Activated CD4-positive, alpha-beta memory T cell treated with anti-CD3 and anti-CD28 coated beads for 36 hours (primary cell): ENCODE measurements at regions not wholly inside any gene's neighbourhood (a gene's known extent, or its start where the extent isn't known, plus 50 kb on each side); places are given as distances from the start of the nearest gene placed in this dataset.

Source experiments
- CTCF ChIA-PET: fragments of 350-600 bp; sonication (Branson Sonifier 250); formaldehyde crosslinking; loops from one replicate; lab custom pipeline; 2021; ENCODE audit warnings: antibody characterized with exemption, inconsistent platforms; lab: Charles Lee
- POLR2A ChIA-PET: fragments of 350-600 bp; sonication (Branson Sonifier 250); formaldehyde crosslinking; loops from one replicate; lab custom pipeline; 2021; ENCODE audit warnings: antibody characterized with exemption; lab: Charles Lee
- DNase-seq: peaks from one replicate; pipeline ENCODE4 v3.0.0-alpha.2; 2020
- H3K27ac Mint-ChIP-seq: one replicate; pipeline ENCODE4 v1.8.0; 2021; ENCODE audit warnings: mixed read lengths
- H3K27me3 Mint-ChIP-seq: one replicate; pipeline ENCODE4 v1.8.0; 2021; ENCODE audit warnings: mixed read lengths
- H3K36me3 Mint-ChIP-seq: one replicate; pipeline ENCODE4 v1.8.0; 2021; ENCODE audit warnings: mixed read lengths
- H3K4me1 Mint-ChIP-seq: one replicate; pipeline ENCODE4 v1.8.0; 2021; ENCODE audit warnings: low read depth, mixed read lengths
- H3K4me3 Mint-ChIP-seq: one replicate; pipeline ENCODE4 v1.8.0; 2021; ENCODE audit warnings: mild to moderate bottlenecking, mixed read lengths
- H3K9me3 Mint-ChIP-seq: one replicate; pipeline ENCODE4 v1.8.0; 2021; ENCODE audit warnings: mixed read lengths
- intact Hi-C: fragments of 100-400 bp; cut with micrococcal nuclease; formaldehyde crosslinking; loops from one replicate; pipeline ENCODE4 v1.15.1; 2023

DNA sequence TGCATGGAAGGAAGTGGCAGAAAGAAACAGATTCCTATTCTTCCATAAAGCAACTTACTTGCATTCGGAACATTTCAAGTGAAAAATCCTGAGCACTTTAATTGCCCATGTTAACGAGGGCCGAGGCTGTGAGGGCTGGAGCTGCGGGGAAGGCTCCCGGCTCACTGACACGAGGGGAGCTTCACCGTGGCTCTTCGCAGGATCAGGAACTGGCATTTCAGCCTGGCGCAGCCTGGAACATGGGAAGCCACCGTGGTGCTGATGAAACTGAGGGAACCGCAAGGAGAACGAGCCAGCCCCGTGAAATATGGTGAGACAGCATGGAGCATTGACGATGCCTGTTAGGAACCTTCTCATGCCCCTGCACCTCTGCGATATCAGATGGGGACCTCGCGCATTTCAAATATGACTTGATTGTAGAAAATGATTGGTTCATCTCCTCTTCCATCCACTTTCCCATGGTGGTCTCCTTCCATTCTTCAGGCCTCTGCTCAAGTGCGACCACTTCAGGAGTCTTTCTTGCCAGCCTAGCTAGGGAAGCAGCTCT lies 236.9 kb downstream of the TBXT start:
- Mint-ChIP-seq H3K27me3 (no peaks in the 10 kb centered on the region), H3K4me1 (no peaks in the 10 kb centered on the region), H3K36me3 (no peaks in the 10 kb centered on the region), H3K9me3 (no peaks in the 10 kb centered on the region), H3K27ac (no peak overlapping the region), H3K4me3 (no peak overlapping the region)
- ChIA-PET POLR2A (no interaction called here), CTCF (no interaction called here)
- intact Hi-C loops = no loop called here
- DNase-seq = no peak

GRCh38 chr6:165929607-165930006 lies 238.0 kb downstream of the TBXT start:
- Mint-ChIP-seq H3K27me3 (no peaks in the 10 kb centered on the region), H3K27ac (no peak overlapping the region), H3K36me3 (no peaks in the 10 kb centered on the region), H3K4me3 (no peak overlapping the region), H3K9me3 (no peaks in the 10 kb centered on the region), H3K4me1 (no peaks in the 10 kb centered on the region)
- DNase-seq = no peak
- ChIA-PET POLR2A (no interaction called here), CTCF (interaction anchor here (0.7 kb wide), 1 partner anchor 437 kb away, joined by 5 read pairs; no protein-coding TSS in a partner anchor)
- intact Hi-C loops = no loop called here

DNA sequence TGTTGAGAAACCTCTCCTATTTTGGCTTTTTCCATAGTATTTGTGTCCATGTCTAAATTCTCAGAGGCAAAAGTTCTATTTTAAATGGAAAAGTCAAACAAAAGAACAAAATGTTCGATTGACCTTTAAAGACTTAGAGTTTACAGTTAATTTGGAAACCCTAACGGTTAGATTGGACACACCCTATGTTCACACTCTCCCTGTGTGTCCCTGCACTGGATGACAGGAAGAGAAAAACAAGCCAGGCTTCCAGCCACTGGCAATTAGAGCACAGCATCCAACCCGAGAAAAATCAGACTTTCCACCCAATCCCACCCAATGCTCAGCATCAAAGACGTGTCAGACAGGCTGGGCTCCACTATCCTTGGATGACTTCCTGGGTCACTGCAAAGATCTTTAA lies 241.3 kb downstream of the TBXT start:
- intact Hi-C loops = no loop called here
- peaks cover 6% of the 10 kb centered on the region for H3K27me3 Mint-ChIP-seq
- ChIA-PET CTCF (no interaction called here), POLR2A (no interaction called here)
- no peaks in the 10 kb centered on the region for H3K4me1 Mint-ChIP-seq
- H3K9me3 Mint-ChIP-seq = no peaks in the 10 kb centered on the region
- no peaks in the 10 kb centered on the region for H3K36me3 Mint-ChIP-seq
- no peak overlapping the region for H3K27ac Mint-ChIP-seq
- no peak overlapping the region for H3K4me3 Mint-ChIP-seq
- no peak for DNase-seq

- ChIA-PET POLR2A (no interaction called here), CTCF (no interaction called here)
- Mint-ChIP-seq H3K9me3 (no peaks in the 10 kb centered on the region), H3K27me3 (peaks cover 8% of the 10 kb centered on the region), H3K4me1 (no peaks in the 10 kb centered on the region), H3K27ac (no peak overlapping the region), H3K4me3 (no peak overlapping the region), H3K36me3 (no peaks in the 10 kb centered on the region)
- intact Hi-C loops = no loop called here
- no peak for DNase-seq
Observed at GRCh38 chr6:165925474-165926156, 242.0 kb downstream of the TBXT start.

GRCh38 chr6:165922309-165922794 lies 245.3 kb downstream of the TBXT start:
- Mint-ChIP-seq H3K36me3 (no peaks in the 10 kb centered on the region), H3K4me1 (no peaks in the 10 kb centered on the region)

GRCh38 chr6:165920896-165921671 lies 246.6 kb downstream of the TBXT start:
- CTCF ChIA-PET = no interaction called here
- peaks cover 10% of the 10 kb centered on the region for H3K27me3 Mint-ChIP-seq

More at GRCh38 chr6:165922309-165922794, 245.3 kb downstream of the TBXT start:
- Mint-ChIP-seq H3K27ac (no peak overlapping the region), H3K9me3 (no peaks in the 10 kb centered on the region), H3K27me3 (peaks cover 10% of the 10 kb centered on the region), H3K4me3 (no peak overlapping the region)
- no peak for DNase-seq
- CTCF ChIA-PET = interaction anchor here (0.6 kb wide), 1 partner anchor 30 kb away, joined by 3 read pairs; no protein-coding TSS in a partner anchor
- intact Hi-C loops = no loop called here
- POLR2A ChIA-PET = no interaction called here

GRCh38 chr6:165917576-165917975 lies 250.1 kb downstream of the TBXT start:
- ChIA-PET POLR2A (no interaction called here), CTCF (no interaction called here)
- H3K4me3 Mint-ChIP-seq = no peak overlapping the region
- intact Hi-C loops = no loop called here
- H3K27ac Mint-ChIP-seq = no peak overlapping the region
- no peaks in the 10 kb centered on the region for H3K36me3 Mint-ChIP-seq
- H3K27me3 Mint-ChIP-seq = peaks cover 14% of the 10 kb centered on the region
- DNase-seq = no peak
- no peaks in the 10 kb centered on the region for H3K4me1 Mint-ChIP-seq
- no peaks in the 10 kb centered on the region for H3K9me3 Mint-ChIP-seq

More at GRCh38 chr6:165920896-165921671, 246.6 kb downstream of the TBXT start:
- Mint-ChIP-seq H3K9me3 (no peaks in the 10 kb centered on the region), H3K36me3 (no peaks in the 10 kb centered on the region), H3K4me3 (no peak overlapping the region), H3K4me1 (no peaks in the 10 kb centered on the region), H3K27ac (no peak overlapping the region)
- POLR2A ChIA-PET = no interaction called here
- intact Hi-C loops = no loop called here
- no peak for DNase-seq

GRCh38 chr6:165915022-165915770 lies 252.2 kb upstream of the PDE10A start:
- ChIA-PET POLR2A (no interaction called here), CTCF (no interaction called here)
- DNase-seq = no peak
- no peaks in the 10 kb centered on the region for H3K4me1 Mint-ChIP-seq
- H3K27ac Mint-ChIP-seq = no peak overlapping the region
- intact Hi-C loops = no loop called here
- H3K4me3 Mint-ChIP-seq = no peak overlapping the region
- no peaks in the 10 kb centered on the region for H3K9me3 Mint-ChIP-seq
- H3K27me3 Mint-ChIP-seq = peaks cover 6% of the 10 kb centered on the region
- no peaks in the 10 kb centered on the region for H3K36me3 Mint-ChIP-seq

DNA sequence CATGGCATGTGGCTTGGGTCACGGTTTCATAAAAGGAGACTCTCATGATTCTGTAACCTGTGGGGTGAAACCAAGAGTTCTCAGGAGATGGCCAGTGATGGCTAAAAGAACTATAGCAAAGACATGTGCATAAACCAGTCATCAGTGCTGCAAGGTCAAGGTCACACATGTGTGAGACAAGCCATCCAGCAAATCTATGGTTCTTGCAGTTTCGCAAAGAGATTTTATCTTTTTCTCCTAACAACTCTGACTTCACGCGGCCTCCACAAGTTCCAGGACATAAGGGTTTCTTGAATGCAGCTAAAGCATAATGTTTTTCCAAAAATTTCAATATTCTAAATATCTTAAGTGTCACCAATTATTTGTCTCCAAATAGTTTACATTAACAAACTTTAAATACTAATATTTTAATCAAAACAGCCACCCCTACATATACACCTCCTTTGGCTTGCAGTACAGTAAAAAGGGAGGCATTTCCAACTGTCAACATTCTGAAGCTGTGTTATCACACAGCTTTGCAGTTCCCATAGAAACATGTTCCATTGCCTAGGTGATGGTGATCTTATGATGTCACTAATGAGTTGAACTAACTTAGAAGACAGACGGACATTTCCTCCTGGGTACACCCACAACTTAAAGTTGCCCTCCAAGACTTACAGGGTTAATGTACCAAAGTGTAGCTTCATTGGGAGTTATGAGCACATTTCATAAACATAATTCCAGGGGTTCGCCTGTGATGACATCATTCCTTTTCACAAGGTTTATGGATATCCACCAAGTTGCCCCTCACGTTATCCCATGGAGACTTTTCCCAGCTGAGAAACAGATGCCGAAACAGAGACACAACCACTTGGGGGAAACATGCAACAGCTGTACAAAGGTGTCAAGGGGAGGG lies 250.9 kb upstream of the PDE10A start:
- no peak for DNase-seq
- H3K36me3 Mint-ChIP-seq = no peaks in the 10 kb centered on the region
- peaks cover 9% of the 10 kb centered on the region for H3K27me3 Mint-ChIP-seq
- ChIA-PET POLR2A (no interaction called here), CTCF (no interaction called here)
- intact Hi-C loops = no loop called here
- H3K4me3 Mint-ChIP-seq = no peak overlapping the region
- no peak overlapping the region for H3K27ac Mint-ChIP-seq
- no peaks in the 10 kb centered on the region for H3K4me1 Mint-ChIP-seq
- H3K9me3 Mint-ChIP-seq = no peaks in the 10 kb centered on the region

DNA sequence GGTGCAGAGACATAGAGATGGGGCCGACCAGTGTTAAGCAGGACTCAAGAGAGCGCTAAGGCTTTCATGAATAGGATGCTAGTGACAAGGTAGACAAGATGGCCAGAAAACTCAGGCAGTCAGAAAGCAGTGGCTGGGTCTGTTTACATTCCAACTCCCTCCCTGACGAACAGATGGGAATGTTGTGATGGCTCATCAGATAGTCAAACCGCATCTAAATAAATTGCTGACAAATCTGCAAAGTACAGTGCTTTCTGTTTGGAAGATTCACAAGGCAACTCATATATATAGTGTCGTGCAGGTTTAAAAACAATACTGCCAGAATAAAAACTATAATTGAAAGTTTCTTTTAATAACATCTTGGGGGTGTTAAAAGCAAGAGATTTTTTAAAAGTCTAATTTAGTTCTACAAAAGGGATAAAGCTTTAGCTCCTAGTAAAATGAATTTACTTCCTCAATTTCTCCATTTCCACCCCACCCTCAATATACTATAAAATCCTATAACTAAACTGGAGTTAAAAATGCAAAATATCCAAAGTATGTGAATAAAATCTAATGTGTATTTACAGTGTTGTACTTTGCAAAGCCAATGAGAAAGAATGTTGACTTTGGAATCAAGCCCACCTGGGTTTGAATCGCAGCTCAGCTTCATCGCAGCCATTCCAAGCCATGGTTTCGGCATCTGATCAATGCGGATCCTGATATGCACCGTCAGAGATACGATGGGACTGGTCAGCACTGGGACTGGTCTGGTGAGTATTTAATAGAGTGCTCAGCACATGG lies 247.3 kb upstream of the PDE10A start:
- H3K4me3 Mint-ChIP-seq = no peak overlapping the region
- H3K27ac Mint-ChIP-seq = no peak overlapping the region
- peaks cover 9% of the 10 kb centered on the region for H3K27me3 Mint-ChIP-seq
- H3K36me3 Mint-ChIP-seq = no peaks in the 10 kb centered on the region
- intact Hi-C loops = no loop called here
- H3K9me3 Mint-ChIP-seq = peaks cover 8% of the 10 kb centered on the region
- ChIA-PET CTCF (no interaction called here), POLR2A (no interaction called here)
- no peaks in the 10 kb centered on the region for H3K4me1 Mint-ChIP-seq
- DNase-seq = no peak

- ChIA-PET CTCF (no interaction called here), POLR2A (no interaction called here)
- Mint-ChIP-seq H3K36me3 (no peaks in the 10 kb centered on the region), H3K9me3 (peaks cover 8% of the 10 kb centered on the region), H3K27me3 (peaks cover 4% of the 10 kb centered on the region), H3K4me1 (no peaks in the 10 kb centered on the region), H3K4me3 (no peak overlapping the region), H3K27ac (no peak overlapping the region)
- DNase-seq = no peak
- intact Hi-C loops = no loop called here
Observed at GRCh38 chr6:165906736-165907135, 243.7 kb upstream of the PDE10A start.
